MM.1S (cell line): ENCODE measurements at regions not wholly inside any gene's neighbourhood (a gene's known extent, or its start where the extent isn't known, plus 50 kb on each side); places are given as distances from the start of the nearest gene placed in this dataset.

Experiments used
- DNase-seq: peaks from one replicate; pipeline ENCODE4 v3.0.0-alpha.2; 2015
- H2AFZ ChIP-seq: fragments of 300-600 bp; sonication (generic); 2 replicates; pipeline ENCODE4 v1.6.0; 2016; ENCODE audit warnings: antibody characterized with exemption, low read length
- H3F3A ChIP-seq: fragments of 300-600 bp; sonication (generic); 2 replicates; pipeline ENCODE4 v1.6.1; 2016; ENCODE audit warnings: mild to moderate bottlenecking, antibody characterized with exemption, low read length, moderate library complexity, mixed read lengths; ENCODE audit not compliant: insufficient read depth
- H3K27ac ChIP-seq: fragments of 300-600 bp; sonication (generic); 2 replicates; pipeline ENCODE4 v1.5.1; 2016; ENCODE audit warnings: mild to moderate bottlenecking, low read length
- H3K27me3 ChIP-seq: fragments of 300-600 bp; sonication (generic); replicated peaks from 2 replicates; pipeline ENCODE4 v1.6.0; 2016; ENCODE audit warnings: low read length; ENCODE audit not compliant: insufficient read depth
- H3K36me3 ChIP-seq: fragments of 300-600 bp; sonication (generic); replicated peaks from 2 replicates; pipeline ENCODE4 v1.6.1; 2016; ENCODE audit warnings: mild to moderate bottlenecking, low read length, mixed read lengths; ENCODE audit not compliant: insufficient read depth
- H3K4me1 ChIP-seq: fragments of 300-600 bp; sonication (generic); 2 replicates; pipeline ENCODE4 v1.6.1; 2016; ENCODE audit warnings: low read length, mixed read lengths
- H3K4me2 ChIP-seq: fragments of 300-600 bp; sonication (generic); 2 replicates; pipeline ENCODE4 v1.6.0; 2016; ENCODE audit warnings: low read depth, low read length
- H3K4me3 ChIP-seq: fragments of 300-600 bp; sonication (generic); 2 replicates; pipeline ENCODE4 v1.5.1; 2016; ENCODE audit warnings: low read length, mixed read lengths
- H3K79me2 ChIP-seq: fragments of 300-600 bp; sonication (generic); 2 replicates; pipeline ENCODE4 v1.6.1; 2016; ENCODE audit warnings: mixed run types, low read length, mixed read lengths
- H3K9ac ChIP-seq: fragments of 300-600 bp; sonication (generic); 2 replicates; pipeline ENCODE4 v1.6.1; 2016; ENCODE audit warnings: low read length, mixed read lengths
- H3K9me2 ChIP-seq: fragments of 300-600 bp; sonication (generic); replicated peaks from 2 replicates; pipeline ENCODE4 v1.6.1; 2016; ENCODE audit warnings: mild to moderate bottlenecking, low read length, mixed read lengths; ENCODE audit not compliant: insufficient read depth
- H3K9me3 ChIP-seq: fragments of 300-600 bp; sonication (generic); replicated peaks from 2 replicates; pipeline ENCODE4 v1.6.1; 2016; ENCODE audit warnings: mild to moderate bottlenecking, low read length, mixed read lengths; ENCODE audit not compliant: insufficient read depth
- H4K20me1 ChIP-seq: fragments of 300-600 bp; sonication (generic); 2 replicates; pipeline ENCODE4 v1.6.1; 2016; ENCODE audit warnings: mild to moderate bottlenecking, low read length, moderate library complexity, mixed read lengths; ENCODE audit not compliant: insufficient read depth
- CTCF ChIP-seq: fragments of 300-600 bp; sonication (generic); IDR thresholded peaks from 2 replicates; pipeline ENCODE4 v1.5.1; 2016; ENCODE audit warnings: antibody characterized with exemption, low read length, mixed read lengths
- EZH2 ChIP-seq: fragments of 300-600 bp; sonication (generic); optimal IDR thresholded peaks from 2 replicates; pipeline ENCODE3; 2017; ENCODE audit warnings: low read depth, mild to moderate bottlenecking, antibody characterized with exemption, low read length, mixed read lengths
- EZH2phosphoT487 ChIP-seq: fragments of 300-600 bp; sonication (generic); IDR thresholded peaks from 2 replicates; pipeline ENCODE4 v1.6.1; 2018; ENCODE audit warnings: antibody characterized with exemption, low read length

- Histone ChIP-seq H3K4me3 (no peak overlapping the region), H3K9me2 (no peaks in the 10 kb centered on the region), H3F3A (no peaks in the 10 kb centered on the region), H3K27me3 (no peaks in the 10 kb centered on the region), H3K4me1 (no peaks in the 10 kb centered on the region), H3K9ac (no peak overlapping the region), H2AFZ (no peak overlapping the region), H3K36me3 (no peaks in the 10 kb centered on the region), H3K79me2 (no peaks in the 10 kb centered on the region), H4K20me1 (no peaks in the 10 kb centered on the region), H3K9me3 (no peaks in the 10 kb centered on the region), H3K4me2 (no peak overlapping the region), H3K27ac (no peak overlapping the region)
- no peak for DNase-seq
- TF ChIP-seq EZH2 (no peak), CTCF (no peak), EZH2phosphoT487 (no peak)
These were observed 478.3 kb downstream of the KCNA4 start for GRCh38 chr11:29538339-29539036.

- no peak overlapping the region for H2AFZ ChIP-seq
- no peak for DNase-seq
- H3K27me3 ChIP-seq: no peaks in the 10 kb centered on the region
- no peaks in the 10 kb centered on the region for H4K20me1 ChIP-seq
- H3K4me1 ChIP-seq: no peaks in the 10 kb centered on the region
- no peak overlapping the region for H3K27ac ChIP-seq
- H3K4me2 ChIP-seq: no peak overlapping the region
- TF ChIP-seq CTCF (no peak), EZH2 (no peak), EZH2phosphoT487 (no peak)
- H3K9me2 ChIP-seq: no peaks in the 10 kb centered on the region
- H3K36me3 ChIP-seq: no peaks in the 10 kb centered on the region
- H3K9me3 ChIP-seq: no peaks in the 10 kb centered on the region
- H3K79me2 ChIP-seq: no peaks in the 10 kb centered on the region
- no peak overlapping the region for H3K9ac ChIP-seq
- H3F3A ChIP-seq: no peaks in the 10 kb centered on the region
- H3K4me3 ChIP-seq: no peak overlapping the region
These were observed 482.0 kb downstream of the KCNA4 start for GRCh38 chr11:29534836-29535235.

- no peak overlapping the region for H3K27ac ChIP-seq
- H3F3A ChIP-seq: no peaks in the 10 kb centered on the region
- no peaks in the 10 kb centered on the region for H3K9me2 ChIP-seq
- H3K36me3 ChIP-seq: no peaks in the 10 kb centered on the region
- H3K4me3 ChIP-seq: no peak overlapping the region
- H3K4me2 ChIP-seq: no peak overlapping the region
- no peaks in the 10 kb centered on the region for H3K9me3 ChIP-seq
- H4K20me1 ChIP-seq: no peaks in the 10 kb centered on the region
- DNase-seq: no peak
- no peaks in the 10 kb centered on the region for H3K4me1 ChIP-seq
- H3K27me3 ChIP-seq: no peaks in the 10 kb centered on the region
- no peak overlapping the region for H2AFZ ChIP-seq
- H3K9ac ChIP-seq: no peak overlapping the region
- TF ChIP-seq CTCF (no peak), EZH2 (no peak), EZH2phosphoT487 (no peak)
- H3K79me2 ChIP-seq: no peaks in the 10 kb centered on the region
These were observed 485.9 kb downstream of the KCNA4 start for GRCh38 chr11:29530961-29531360.
